Cardiac muscle cell (in vitro differentiated cells and primary cell): ENCODE measurements at regions not wholly inside any gene's neighbourhood (a gene's known extent, or its start where the extent isn't known, plus 50 kb on each side); places are given as distances from the start of the nearest gene placed in this dataset.
"Not testable (repeated sequence)": the region's sequence is repeated elsewhere in the genome, so short reads cannot be mapped to it uniquely, and the experiment has no call there.

Experiments
- DNase-seq, 2 donors: peaks; one replicate each; pipeline versions ENCODE4 v3.0.0 to v3.0.0-alpha.2; 2010 to 2017; ENCODE audit warnings: low read depth in 1 of 2, low spot score in 1 of 2
- H3K27ac ChIP-seq: fragments of 200-600 bp; sonication (generic); 2 replicates; pipeline ENCODE4 v1.5.1; 2016
- H3K27me3 ChIP-seq: fragments of 200-600 bp; sonication (generic); 2 replicates; pipeline ENCODE4 v1.6.0; 2016; ENCODE audit warnings: control low read depth
- H3K36me3 ChIP-seq: fragments of 200-600 bp; sonication (generic); 2 replicates; pipeline ENCODE4 v1.5.1; 2016; ENCODE audit warnings: control low read depth
- H3K4me1 ChIP-seq: fragments of 200-600 bp; sonication (generic); 2 replicates; pipeline ENCODE4 v1.8.1; 2017; ENCODE audit warnings: low read depth, mild to moderate bottlenecking, mixed run types
- H3K4me3 ChIP-seq: fragments of 200-600 bp; sonication (generic); 2 replicates; pipeline ENCODE4 v1.5.1; 2016; ENCODE audit warnings: mild to moderate bottlenecking
- H3K9me3 ChIP-seq: fragments of 200-600 bp; sonication (generic); 2 replicates; pipeline ENCODE4 v1.5.1; 2017; ENCODE audit warnings: low read depth, mild to moderate bottlenecking, control low read depth
- TF ChIP-seq, protein P1 (sequence below): IDR thresholded peaks from 2 replicates; pipeline ENCODE4 v1.5.1; 2012; ENCODE audit warnings: low read depth, mild to moderate bottlenecking, low read length

DNA sequence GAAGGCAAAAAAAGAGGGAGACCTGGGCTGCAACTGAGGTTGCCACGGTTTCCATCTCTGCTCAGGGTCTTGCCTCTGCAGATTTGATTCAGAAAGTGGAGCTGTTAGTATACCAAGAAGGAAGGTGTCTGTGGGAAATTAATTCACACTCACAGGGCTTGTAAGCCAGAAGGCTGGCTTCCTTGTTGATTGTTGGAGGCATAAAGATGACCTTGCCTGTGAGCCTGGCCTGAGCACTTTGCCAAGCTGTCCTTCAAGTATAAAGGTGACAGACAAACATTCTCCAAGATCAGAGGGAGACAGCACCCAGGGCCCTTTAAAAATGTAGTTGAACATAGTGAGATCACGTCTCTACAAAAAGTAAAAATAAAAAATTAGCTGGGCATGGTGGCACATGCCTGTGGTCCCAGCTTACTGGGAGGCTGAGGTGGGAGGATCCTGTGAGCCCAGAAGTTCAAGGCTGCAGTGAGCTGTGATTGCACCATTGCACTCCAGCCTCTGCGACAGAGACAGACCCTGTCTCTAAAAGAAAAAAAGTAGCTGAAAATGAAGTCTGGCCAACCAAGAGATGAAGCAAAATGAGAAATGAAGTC, 91.2 kb upstream of the UXS1 start:
- Histone ChIP-seq H3K4me1 (peaks cover 3% of the 10 kb centered on the region), H3K27ac (no peak overlapping the region), H3K27me3 (no peaks in the 10 kb centered on the region), H3K4me3 (no peak overlapping the region), H3K36me3 (no peaks in the 10 kb centered on the region), H3K9me3 (no peaks in the 10 kb centered on the region)
- TF ChIP-seq, protein P1, sequence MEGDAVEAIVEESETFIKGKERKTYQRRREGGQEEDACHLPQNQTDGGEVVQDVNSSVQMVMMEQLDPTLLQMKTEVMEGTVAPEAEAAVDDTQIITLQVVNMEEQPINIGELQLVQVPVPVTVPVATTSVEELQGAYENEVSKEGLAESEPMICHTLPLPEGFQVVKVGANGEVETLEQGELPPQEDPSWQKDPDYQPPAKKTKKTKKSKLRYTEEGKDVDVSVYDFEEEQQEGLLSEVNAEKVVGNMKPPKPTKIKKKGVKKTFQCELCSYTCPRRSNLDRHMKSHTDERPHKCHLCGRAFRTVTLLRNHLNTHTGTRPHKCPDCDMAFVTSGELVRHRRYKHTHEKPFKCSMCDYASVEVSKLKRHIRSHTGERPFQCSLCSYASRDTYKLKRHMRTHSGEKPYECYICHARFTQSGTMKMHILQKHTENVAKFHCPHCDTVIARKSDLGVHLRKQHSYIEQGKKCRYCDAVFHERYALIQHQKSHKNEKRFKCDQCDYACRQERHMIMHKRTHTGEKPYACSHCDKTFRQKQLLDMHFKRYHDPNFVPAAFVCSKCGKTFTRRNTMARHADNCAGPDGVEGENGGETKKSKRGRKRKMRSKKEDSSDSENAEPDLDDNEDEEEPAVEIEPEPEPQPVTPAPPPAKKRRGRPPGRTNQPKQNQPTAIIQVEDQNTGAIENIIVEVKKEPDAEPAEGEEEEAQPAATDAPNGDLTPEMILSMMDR = no peak
- DNase-seq = no peak

DNA sequence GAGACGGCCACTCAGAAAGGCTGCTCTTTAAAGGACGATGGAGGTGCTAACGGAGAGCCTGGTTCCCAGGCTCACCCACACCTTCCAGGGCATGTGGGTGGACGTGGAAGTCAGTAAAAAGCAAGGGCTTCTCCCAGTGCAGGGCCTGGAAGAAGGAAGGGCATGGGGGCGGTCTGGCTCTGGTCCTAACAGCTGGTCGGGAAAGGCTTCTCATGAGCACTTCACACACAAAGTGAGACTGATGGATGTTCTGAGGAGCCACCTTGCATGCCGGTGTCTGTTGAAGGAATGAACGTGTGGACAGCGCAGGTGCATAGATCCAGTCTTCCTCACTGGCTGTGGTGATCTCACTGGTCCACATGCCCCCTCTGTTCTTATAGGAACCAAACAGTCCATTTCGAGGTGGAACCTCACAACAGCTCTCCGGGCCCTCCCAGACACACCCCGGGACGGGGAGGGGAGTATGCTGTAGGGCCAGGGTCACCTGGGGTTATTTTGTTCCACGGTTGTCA, 90.6 kb upstream of the UXS1 start:
- TF ChIP-seq, protein P1 = no peak
- H3K36me3 ChIP-seq = no peaks in the 10 kb centered on the region
- no peak for DNase-seq
- no peak overlapping the region for H3K27ac ChIP-seq
- no peak overlapping the region for H3K4me3 ChIP-seq
- peaks cover 7% of the 10 kb centered on the region for H3K4me1 ChIP-seq
- H3K9me3 ChIP-seq = no peaks in the 10 kb centered on the region
- H3K27me3 ChIP-seq = no peaks in the 10 kb centered on the region

DNA sequence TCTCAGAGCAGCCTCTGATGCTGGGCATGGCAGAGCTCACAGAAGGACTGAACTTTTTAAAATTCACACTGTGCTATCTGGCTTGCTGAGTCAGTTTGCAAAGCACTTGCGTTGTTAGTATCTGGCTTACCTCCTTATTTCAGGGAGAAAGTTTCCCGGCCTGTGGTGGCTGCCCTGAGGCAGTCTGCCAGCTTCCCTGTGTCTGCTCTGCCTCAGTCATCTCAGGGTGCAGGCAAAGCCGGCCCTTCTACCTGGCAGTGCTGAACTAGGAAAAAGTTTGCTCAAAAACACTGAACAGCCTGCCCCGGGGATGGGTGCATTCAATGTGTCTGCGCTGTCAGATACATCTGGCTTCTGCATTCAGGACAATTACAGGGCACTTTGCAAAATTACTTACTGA, 90.2 kb upstream of the UXS1 start:
- no peaks in the 10 kb centered on the region for H3K27me3 ChIP-seq
- no peak overlapping the region for H3K4me3 ChIP-seq
- no peaks in the 10 kb centered on the region for H3K36me3 ChIP-seq
- no peak for DNase-seq
- H3K9me3 ChIP-seq = no peaks in the 10 kb centered on the region
- TF ChIP-seq, protein P1 = no peak
- peaks cover 7% of the 10 kb centered on the region for H3K4me1 ChIP-seq
- no peak overlapping the region for H3K27ac ChIP-seq

DNA sequence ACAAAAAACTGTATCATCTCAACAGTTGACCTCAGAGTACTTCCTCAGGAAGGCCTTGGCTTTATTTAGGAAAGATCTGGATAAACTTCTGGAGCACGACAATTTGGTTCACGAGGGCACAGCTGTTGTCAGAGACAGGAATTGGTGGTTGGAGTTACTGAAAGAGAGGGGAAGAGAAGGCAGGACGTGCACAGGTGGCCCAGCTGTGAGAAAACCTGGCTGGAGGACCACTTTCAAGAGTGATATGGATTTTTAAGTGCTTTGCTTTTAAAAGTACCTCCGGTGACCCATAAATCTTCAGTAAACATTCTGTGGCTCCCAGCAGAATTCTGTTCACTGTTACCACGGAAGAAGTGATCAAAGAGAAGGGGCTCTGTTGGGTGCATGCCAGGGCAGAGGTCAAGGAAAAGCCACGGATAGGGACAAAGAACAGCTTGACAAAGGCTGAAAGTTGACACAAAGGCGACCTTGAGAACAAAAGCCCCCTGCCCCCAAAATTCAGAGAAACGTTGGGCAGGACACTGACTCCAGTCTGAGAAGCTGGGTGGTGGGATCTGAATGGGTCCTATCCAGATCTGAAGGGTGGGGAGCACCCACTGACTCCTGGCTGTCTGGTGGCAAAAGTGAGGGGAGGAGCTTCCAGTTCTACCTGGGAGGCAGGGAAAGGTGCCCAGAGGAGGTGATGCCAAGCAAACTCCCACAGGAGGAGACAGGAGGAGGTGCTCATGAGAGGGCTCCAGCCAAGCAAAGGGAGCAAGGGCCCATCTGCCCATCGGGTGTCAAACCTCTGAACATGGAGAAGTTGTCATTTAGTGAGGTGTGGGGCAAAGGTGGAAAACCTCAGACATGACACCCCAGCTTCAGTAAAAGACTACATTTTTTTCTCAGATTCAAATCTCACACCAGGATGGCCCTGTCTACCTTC, 89.4 kb upstream of the UXS1 start:
- not testable (repeated sequence) for H3K36me3 ChIP-seq, H3K27ac ChIP-seq, H3K4me1 ChIP-seq, H3K9me3 ChIP-seq, H3K4me3 ChIP-seq, DNase-seq, H3K27me3 ChIP-seq

DNA sequence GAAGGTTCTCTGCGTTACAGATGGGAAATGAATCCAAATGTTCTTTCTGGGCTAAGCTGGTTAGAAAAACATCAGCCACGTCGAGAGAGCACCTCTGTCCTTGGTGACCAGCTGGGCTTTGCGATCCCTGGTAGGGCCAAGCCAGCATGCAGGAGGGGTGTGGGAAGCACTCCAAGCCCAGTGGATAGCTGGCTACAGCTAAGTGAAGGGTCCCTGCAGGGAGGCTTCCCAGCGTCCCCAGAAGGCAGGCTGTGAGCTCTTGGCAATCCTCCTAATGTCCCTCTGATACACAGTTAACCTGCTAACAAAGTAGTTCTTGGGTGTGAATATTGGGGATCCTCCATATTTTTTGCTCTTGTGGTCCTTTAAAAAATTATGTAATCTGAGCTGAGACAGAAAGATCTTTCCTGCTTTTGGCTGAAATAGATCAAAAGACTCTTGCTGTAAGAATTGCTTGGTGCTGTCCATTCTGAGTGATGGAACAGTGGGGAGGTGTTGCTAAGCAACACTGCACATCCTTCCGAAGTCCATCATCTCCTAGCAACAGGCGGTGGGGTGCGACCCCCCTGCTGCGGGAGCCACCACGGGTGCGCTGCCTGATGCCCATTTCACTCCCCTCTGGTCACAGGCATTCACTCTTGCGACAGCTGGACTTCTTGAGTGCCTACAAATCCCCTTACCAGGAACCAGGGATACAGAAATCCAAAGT, 88.5 kb upstream of the UXS1 start:
- TF ChIP-seq, protein P1 = no peak
- Histone ChIP-seq H3K9me3 (no peaks in the 10 kb centered on the region), H3K4me1 (peaks cover 7% of the 10 kb centered on the region), H3K36me3 (no peaks in the 10 kb centered on the region), H3K27me3 (no peaks in the 10 kb centered on the region), H3K4me3 (no peak overlapping the region), H3K27ac (no peak overlapping the region)
- no peak for DNase-seq

DNA sequence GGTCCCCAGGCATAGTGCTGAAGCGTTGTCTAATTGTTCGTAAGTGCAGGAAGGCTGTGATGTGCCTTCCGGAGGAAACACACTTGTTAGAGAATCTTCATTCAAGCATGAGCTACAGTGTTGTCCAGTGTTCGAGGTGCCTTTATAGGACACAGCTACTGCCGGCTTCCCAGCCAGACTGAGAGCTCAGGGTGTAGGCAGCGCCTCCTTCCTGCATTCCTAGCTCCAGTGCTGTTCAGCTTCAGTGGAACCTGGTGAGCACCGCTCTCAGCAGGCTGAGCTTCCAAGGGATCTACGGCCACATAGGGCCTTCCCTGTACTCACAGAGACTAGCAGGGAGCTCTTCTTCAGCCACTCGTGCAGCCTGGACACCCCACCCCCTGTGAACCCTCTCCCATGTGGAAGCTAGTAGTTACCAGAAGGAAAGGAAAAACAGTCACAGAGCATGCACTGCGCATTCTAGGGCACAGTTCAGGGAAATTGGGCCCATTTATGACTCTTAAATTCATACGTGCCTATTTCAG, 87.9 kb upstream of the UXS1 start:
- H3K27ac ChIP-seq, H3K4me3 ChIP-seq, H3K9me3 ChIP-seq, H3K27me3 ChIP-seq, DNase-seq, H3K4me1 ChIP-seq, H3K36me3 ChIP-seq: not testable (repeated sequence)
